T-cell (primary cell): ENCODE measurements at regions not wholly inside any gene's neighbourhood (a gene's known extent, or its start where the extent isn't known, plus 50 kb on each side); places are given as distances from the start of the nearest gene placed in this dataset.

Experiments
- ATAC-seq, 4 experiments: fragments of 200-7000 bp in 3 of 4; fragments of 150-1000 bp in 1 of 4; cut with Tn5 transposase; replicated peaks in 1 of 4; 1 replicate in 3 of 4; 2 replicates in 1 of 4; pipeline ENCODE4 v1.10.0; 2021; ENCODE audit warnings: moderate library complexity in 3 of 4, mild to moderate bottlenecking in 2 of 4, moderate number of reproducible peaks in 1 of 4
- CTCF ChIA-PET, 2 donors: fragments of 300-600 bp; sonication (Branson Sonifier 250); formaldehyde crosslinking; loops; one replicate each; lab custom pipeline; 2022; ENCODE audit warnings: antibody characterized with exemption in 2 of 2; lab: Charles Lee
- POLR2A ChIA-PET, 2 donors: fragments of 300-600 bp; sonication (Branson Sonifier 250); formaldehyde crosslinking; loops; one replicate each; lab custom pipeline; 2022; ENCODE audit warnings: antibody characterized with exemption in 2 of 2; lab: Charles Lee
- DNase-seq, 35 experiments: peaks; one replicate each; pipeline versions ENCODE4 v3.0.0 to v3.0.0-alpha.2; 2013 to 2023
- H3K27ac ChIP-seq: one replicate; pipeline ENCODE4 v1.5.1; 2013; ENCODE audit warnings: low read length
- H3K27me3 ChIP-seq, 2 experiments: replicated peaks in 1 of 2; 1 replicate in 1 of 2; 2 replicates in 1 of 2; pipeline versions ENCODE4 v1.6.1 to v1.7.0; 2013; ENCODE audit warnings: low read length in 1 of 2, mixed read lengths in 1 of 2; ENCODE audit not compliant: control insufficient read depth in 2 of 2, insufficient read depth in 2 of 2; ENCODE audit errors: extremely low read depth in 1 of 2
- H3K36me3 ChIP-seq, 2 donors: 1 replicate in 1 of 2; 2 replicates in 1 of 2; pipeline versions ENCODE4 v1.6.1 to v1.7.0; 2013; ENCODE audit warnings: low read length in 1 of 2; ENCODE audit not compliant: control insufficient read depth in 2 of 2, insufficient read depth in 1 of 2; ENCODE audit errors: extremely low read depth in 1 of 2
- H3K4me1 ChIP-seq, 2 experiments: 1 replicate in 1 of 2; 2 replicates in 1 of 2; pipeline versions ENCODE4 v1.6.1 to v1.7.0; 2013; ENCODE audit warnings: low read length in 2 of 2, mixed read lengths in 1 of 2; ENCODE audit not compliant: insufficient read depth in 2 of 2, control insufficient read depth in 1 of 2; ENCODE audit errors: extremely low read depth in 1 of 2
- H3K4me3 ChIP-seq, 2 donors: 1 replicate in 1 of 2; 2 replicates in 1 of 2; pipeline versions ENCODE4 v1.5.1 to v1.7.0; 2013; ENCODE audit warnings: mild to moderate bottlenecking in 2 of 2, low read length in 1 of 2, moderate library complexity in 1 of 2; ENCODE audit not compliant: control insufficient read depth in 1 of 2; ENCODE audit errors: extremely low read depth in 1 of 2
- H3K9me3 ChIP-seq: 2 replicates; pipeline ENCODE4 v1.7.0; 2013
- H3K27ac Mint-ChIP-seq, 2 donors: one replicate each; pipeline ENCODE4 v1.8.0; 2020 to 2021; ENCODE audit warnings: mild to moderate bottlenecking in 2 of 2, mixed read lengths in 2 of 2
- H3K27me3 Mint-ChIP-seq, 2 donors: one replicate each; pipeline ENCODE4 v1.8.0; 2021 to 2022; ENCODE audit warnings: mixed read lengths in 2 of 2
- H3K36me3 Mint-ChIP-seq: one replicate; pipeline ENCODE4 v1.8.0; 2021; ENCODE audit warnings: mixed read lengths
- H3K4me1 Mint-ChIP-seq, 3 donors: one replicate each; pipeline ENCODE4 v1.8.0; 2020 to 2022; ENCODE audit warnings: mixed read lengths in 3 of 3, mild to moderate bottlenecking in 1 of 3
- H3K4me3 Mint-ChIP-seq, 3 donors: one replicate each; pipeline ENCODE4 v1.8.0; 2020 to 2022; ENCODE audit warnings: mild to moderate bottlenecking in 3 of 3, mixed read lengths in 3 of 3, moderate library complexity in 3 of 3
- H3K9me3 Mint-ChIP-seq, 3 donors: one replicate each; pipeline ENCODE4 v1.8.0; 2020 to 2022; ENCODE audit warnings: mixed read lengths in 3 of 3
- WGBS: methylation state at CpG from one replicate; pipeline ENCODE4 v1.1.5; 2013; ENCODE audit warnings: missing lambda C conversion rate; ENCODE audit not compliant: insufficient coverage; 5-methylcytosine and 5-hydroxymethylcytosine counted together

DNA sequence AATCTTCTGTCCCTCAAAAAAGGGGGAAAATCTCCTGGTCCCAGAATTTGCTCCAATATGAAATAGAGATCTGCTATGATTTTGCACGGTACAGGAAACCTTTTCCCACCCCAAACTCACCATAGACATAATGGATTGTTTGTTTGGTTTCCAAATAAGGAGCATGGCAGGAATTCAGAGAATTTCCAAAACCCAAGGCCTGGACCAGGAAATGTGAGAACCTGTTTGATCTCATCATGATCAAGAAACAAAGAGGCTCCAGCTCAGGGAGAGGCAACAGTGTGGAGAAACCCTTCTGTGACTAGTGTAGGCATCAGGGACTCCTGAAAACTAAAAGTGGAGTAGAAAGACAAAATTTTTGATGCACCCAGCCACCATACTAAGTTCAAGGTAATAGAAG lies 1548.1 kb upstream of the LRRTM3 start:
- Mint-ChIP-seq H3K4me1 (no peaks in the 10 kb centered on the region), H3K4me3 (no peak overlapping the region), H3K9me3 (peaks cover 8 to 20% (median 14%) of the 10 kb centered on the region in 3 donors), H3K36me3 (no peaks in the 10 kb centered on the region), H3K27me3 (no peaks in the 10 kb centered on the region), H3K27ac (no peak overlapping the region)
- Histone ChIP-seq H3K4me3 (no peak overlapping the region), H3K9me3 (no peaks in the 10 kb centered on the region), H3K27ac (no peak overlapping the region), H3K4me1 (no peaks in the 10 kb centered on the region), H3K36me3 (no peaks in the 10 kb centered on the region), H3K27me3 (no peaks in the 10 kb centered on the region)
- ATAC-seq, result no peak
- DNase-seq, result no peak
- CTCF ChIA-PET, result no interaction called here
- POLR2A ChIA-PET, result no interaction called here
- WGBS, result no CpG with 5 or more reads among the region's 1 CpG

GRCh38 chr10:65394502-65395297 lies 1531.1 kb upstream of the LRRTM3 start:
- Histone ChIP-seq H3K36me3 (no peaks in the 10 kb centered on the region), H3K27me3 (no peaks in the 10 kb centered on the region), H3K4me1 (no peaks in the 10 kb centered on the region), H3K4me3 (no peak overlapping the region), H3K27ac (no peak overlapping the region), H3K9me3 (no peaks in the 10 kb centered on the region)
- ChIA-PET CTCF (no interaction called here), POLR2A (no interaction called here)
- ATAC-seq, result no peak
- no peaks in the 10 kb centered on the region for H3K27me3 Mint-ChIP-seq
- H3K27ac Mint-ChIP-seq, result no peak overlapping the region
- H3K36me3 Mint-ChIP-seq, result no peaks in the 10 kb centered on the region
- no peak for DNase-seq
- H3K4me3 Mint-ChIP-seq, result no peak overlapping the region
- H3K4me1 Mint-ChIP-seq, result no peaks in the 10 kb centered on the region
- H3K9me3 Mint-ChIP-seq, result peaks cover 7 to 24% (median 17%) of the 10 kb centered on the region in 3 donors
- no CpG with 5 or more reads among the region's 2 CpGs for WGBS

DNA sequence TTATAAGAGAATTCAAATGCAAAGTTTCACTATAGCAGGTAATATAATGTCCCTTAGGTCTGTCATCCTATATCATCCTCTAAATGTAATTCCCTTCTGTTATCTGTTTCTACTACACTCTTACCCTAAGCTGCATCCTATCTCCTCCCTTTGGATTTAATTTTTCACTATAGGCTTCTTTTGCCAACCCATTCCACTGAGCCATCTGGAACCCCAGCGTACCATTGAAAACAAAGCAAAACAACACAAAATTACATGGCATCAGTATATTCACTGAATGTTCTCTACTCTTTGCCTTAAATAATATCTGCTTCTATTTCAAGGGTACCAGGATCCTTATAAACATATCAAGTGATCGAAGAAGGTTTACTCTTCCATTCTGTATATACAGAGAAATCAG lies 1530.2 kb upstream of the LRRTM3 start:
- DNase-seq (no peak), ATAC-seq (no peak)
- Histone ChIP-seq H3K4me1 (no peaks in the 10 kb centered on the region), H3K9me3 (no peaks in the 10 kb centered on the region), H3K27me3 (no peaks in the 10 kb centered on the region), H3K36me3 (no peaks in the 10 kb centered on the region), H3K4me3 (no peak overlapping the region), H3K27ac (no peak overlapping the region)
- Mint-ChIP-seq H3K9me3 (peaks cover 7 to 23% (median 22%) of the 10 kb centered on the region in 3 donors), H3K4me1 (no peaks in the 10 kb centered on the region), H3K27me3 (no peaks in the 10 kb centered on the region), H3K27ac (no peak overlapping the region), H3K4me3 (no peak overlapping the region), H3K36me3 (no peaks in the 10 kb centered on the region)
- WGBS, result 50% methylated on average over 1 of the region's 2 CpGs
- CTCF ChIA-PET, result no interaction called here
- POLR2A ChIA-PET, result no interaction called here

- WGBS, result 20% methylated on average over 1 of the region's 3 CpGs
- ChIA-PET POLR2A (no interaction called here), CTCF (no interaction called here)
- Mint-ChIP-seq H3K27me3 (no peaks in the 10 kb centered on the region), H3K27ac (no peak overlapping the region), H3K4me3 (no peak overlapping the region), H3K36me3 (no peaks in the 10 kb centered on the region), H3K9me3 (peaks cover 7 to 23% (median 22%) of the 10 kb centered on the region in 3 donors), H3K4me1 (no peaks in the 10 kb centered on the region)
- H3K4me3 ChIP-seq, result no peak overlapping the region
- H3K27me3 ChIP-seq, result no peaks in the 10 kb centered on the region
- no peaks in the 10 kb centered on the region for H3K36me3 ChIP-seq
- H3K4me1 ChIP-seq, result no peaks in the 10 kb centered on the region
- H3K27ac ChIP-seq, result no peak overlapping the region
- H3K9me3 ChIP-seq, result no peaks in the 10 kb centered on the region
- DNase-seq, result no peak
- no peak for ATAC-seq
Observed at GRCh38 chr10:65396997-65397396, 1528.8 kb upstream of the LRRTM3 start.

- no peaks in the 10 kb centered on the region for H3K27me3 Mint-ChIP-seq
- no peak overlapping the region for H3K27ac Mint-ChIP-seq
- peaks cover 7 to 36% (median 8%) of the 10 kb centered on the region in 3 donors for H3K9me3 Mint-ChIP-seq
- H3K4me3 Mint-ChIP-seq, result no peak overlapping the region
- H3K36me3 ChIP-seq, result no peaks in the 10 kb centered on the region
- ChIA-PET CTCF (interaction anchor here in 1 of 2 donors (0.6 kb wide), 1 partner anchor 83 kb away, joined by 3 read pairs; no protein-coding TSS in a partner anchor), POLR2A (no interaction called here)
- ATAC-seq (no peak), DNase-seq (no peak)
- H3K9me3 ChIP-seq, result no peaks in the 10 kb centered on the region
- no peaks in the 10 kb centered on the region for H3K4me1 Mint-ChIP-seq
- H3K4me1 ChIP-seq, result no peaks in the 10 kb centered on the region
- no peak overlapping the region for H3K27ac ChIP-seq
- H3K36me3 Mint-ChIP-seq, result no peaks in the 10 kb centered on the region
- 93% methylated on average over 2 of the region's 2 CpGs for WGBS
- H3K4me3 ChIP-seq, result no peak overlapping the region
- no peaks in the 10 kb centered on the region for H3K27me3 ChIP-seq
Observed at GRCh38 chr10:65408401-65408800, 1517.4 kb upstream of the LRRTM3 start.

- no peak overlapping the region for H3K27ac ChIP-seq
- no peaks in the 10 kb centered on the region for H3K36me3 ChIP-seq
- no peak overlapping the region for H3K4me3 Mint-ChIP-seq
- H3K9me3 Mint-ChIP-seq, result peaks cover 4 to 32% (median 8%) of the 10 kb centered on the region in 3 donors
- H3K27me3 ChIP-seq, result no peaks in the 10 kb centered on the region
- H3K36me3 Mint-ChIP-seq, result no peaks in the 10 kb centered on the region
- H3K27me3 Mint-ChIP-seq, result no peaks in the 10 kb centered on the region
- WGBS, result no CpG with 5 or more reads among the region's 2 CpGs
- no peaks in the 10 kb centered on the region for H3K4me1 Mint-ChIP-seq
- ATAC-seq (no peak), DNase-seq (no peak)
- H3K9me3 ChIP-seq, result peaks cover 2% of the 10 kb centered on the region
- no peaks in the 10 kb centered on the region for H3K4me1 ChIP-seq
- H3K4me3 ChIP-seq, result no peak overlapping the region
- POLR2A ChIA-PET, result no interaction called here
- CTCF ChIA-PET, result interaction anchor here in 1 of 2 donors (0.6 kb wide), 1 partner anchor 38 kb away, joined by 3 read pairs; no protein-coding TSS in a partner anchor
- no peak overlapping the region for H3K27ac Mint-ChIP-seq
Observed at GRCh38 chr10:65413001-65413400, 1512.8 kb upstream of the LRRTM3 start.
